ENCODE measurements at regions not wholly inside any gene's neighbourhood (a gene's known extent, or its start where the extent isn't known, plus 50 kb on each side); places are given as distances from the start of the nearest gene placed in this dataset.

DNA sequence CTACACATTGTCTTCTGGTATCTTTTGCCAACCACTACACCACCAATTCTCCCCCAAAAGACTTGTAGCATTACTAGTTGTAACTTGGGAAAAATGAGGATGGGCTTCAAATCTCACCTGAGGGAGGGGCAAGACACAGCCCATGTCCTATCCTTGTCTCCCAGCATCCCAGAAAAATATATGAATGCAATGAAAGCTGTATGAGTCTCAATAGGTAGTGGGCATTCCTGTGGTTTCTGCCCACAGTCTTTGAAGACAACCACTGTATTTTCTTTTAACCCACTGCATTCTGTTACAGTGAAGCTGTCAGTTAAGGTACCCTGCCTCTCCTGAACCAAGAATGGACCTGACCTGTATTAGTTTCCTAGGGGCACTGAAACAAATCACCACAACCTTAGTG lies 336.2 kb upstream of the TMPO start:
- no peak for TF ChIP-seq RXRA (IDR thresholded peaks at IDR 0.05; ENCODE audit: borderline replicate concordance, low read depth)
- TF ChIP-seq, protein P1, sequence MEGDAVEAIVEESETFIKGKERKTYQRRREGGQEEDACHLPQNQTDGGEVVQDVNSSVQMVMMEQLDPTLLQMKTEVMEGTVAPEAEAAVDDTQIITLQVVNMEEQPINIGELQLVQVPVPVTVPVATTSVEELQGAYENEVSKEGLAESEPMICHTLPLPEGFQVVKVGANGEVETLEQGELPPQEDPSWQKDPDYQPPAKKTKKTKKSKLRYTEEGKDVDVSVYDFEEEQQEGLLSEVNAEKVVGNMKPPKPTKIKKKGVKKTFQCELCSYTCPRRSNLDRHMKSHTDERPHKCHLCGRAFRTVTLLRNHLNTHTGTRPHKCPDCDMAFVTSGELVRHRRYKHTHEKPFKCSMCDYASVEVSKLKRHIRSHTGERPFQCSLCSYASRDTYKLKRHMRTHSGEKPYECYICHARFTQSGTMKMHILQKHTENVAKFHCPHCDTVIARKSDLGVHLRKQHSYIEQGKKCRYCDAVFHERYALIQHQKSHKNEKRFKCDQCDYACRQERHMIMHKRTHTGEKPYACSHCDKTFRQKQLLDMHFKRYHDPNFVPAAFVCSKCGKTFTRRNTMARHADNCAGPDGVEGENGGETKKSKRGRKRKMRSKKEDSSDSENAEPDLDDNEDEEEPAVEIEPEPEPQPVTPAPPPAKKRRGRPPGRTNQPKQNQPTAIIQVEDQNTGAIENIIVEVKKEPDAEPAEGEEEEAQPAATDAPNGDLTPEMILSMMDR (IDR thresholded peaks at IDR 0.05), result no peak

All from SK-N-SH (cell line).